GM12878 (cell line): ENCODE measurements at regions not wholly inside any gene's neighbourhood (a gene's known extent, or its start where the extent isn't known, plus 50 kb on each side); places are given as distances from the start of the nearest gene placed in this dataset.

Experiments
- ASH2L ChIP-seq: fragments of 300-600, 200-600 bp; sonication (generic); IDR thresholded peaks from 2 replicates; pipeline ENCODE4 v1.6.1; 2017; ENCODE audit warnings: low read depth, mild to moderate bottlenecking, borderline replicate concordance
- BACH1 ChIP-seq: fragments of 450-650 bp; IDR thresholded peaks from 2 replicates; pipeline ENCODE4 v1.6.1; 2017; ENCODE audit warnings: mild to moderate bottlenecking, borderline replicate concordance
- CBFB ChIP-seq: IDR thresholded peaks from 2 replicates; pipeline ENCODE4 v1.6.1; 2016; ENCODE audit warnings: antibody characterized with exemption, low read depth
- EZH2 ChIP-seq: IDR thresholded peaks from 2 replicates; pipeline ENCODE4 v1.6.1; 2012; ENCODE audit warnings: low read depth, mild to moderate bottlenecking, control low read depth, inconsistent platforms, low read length, borderline replicate concordance; ENCODE audit not compliant: control insufficient read depth
- MTA2 ChIP-seq: fragments of 450-650 bp; IDR thresholded peaks from 2 replicates; pipeline ENCODE4 v1.6.1; 2016; ENCODE audit warnings: low read depth, mild to moderate bottlenecking, moderate library complexity
- NR2F1 ChIP-seq: fragments of 450-650 bp; conservative IDR thresholded peaks from 2 replicates; pipeline ENCODE4 v1.6.1; 2017; ENCODE audit warnings: mild to moderate bottlenecking
- NRF1 ChIP-seq: conservative IDR thresholded peaks from 2 replicates; pipeline ENCODE4 v1.6.1; 2011; ENCODE audit warnings: mild to moderate bottlenecking, low read depth, low read length, improper control_type of control experiment
- POLR2AphosphoS5 ChIP-seq: IDR thresholded peaks from 2 replicates; pipeline ENCODE4 v1.6.1; 2011; ENCODE audit warnings: mild to moderate bottlenecking, low read length, inconsistent platforms
- REST ChIP-seq: IDR thresholded peaks from 2 replicates; pipeline ENCODE4 v1.6.1; 2012; ENCODE audit warnings: mild to moderate bottlenecking, low read depth, low read length
- STAT3 ChIP-seq: IDR thresholded peaks from 2 replicates; pipeline ENCODE4 v1.6.1; 2011; ENCODE audit warnings: low read depth, low read length, improper control_type of control experiment
- SUZ12 ChIP-seq: fragments of 200-600 bp; sonication (generic); IDR thresholded peaks from one replicate; pipeline ENCODE4 v1.6.1; 2018; ENCODE audit warnings: antibody characterized with exemption, mild to moderate bottlenecking; ENCODE audit not compliant: unreplicated experiment
- TBL1XR1 ChIP-seq: IDR thresholded peaks from 2 replicates; pipeline ENCODE4 v1.6.1; 2012; ENCODE audit warnings: low read depth, low read length, improper control_type of control experiment
- ZNF622 ChIP-seq: fragments of 450-650 bp; IDR thresholded peaks from 2 replicates; pipeline ENCODE4 v1.6.1; 2017; ENCODE audit warnings: mild to moderate bottlenecking, inconsistent platforms
- ZNF687 ChIP-seq: fragments of 450-650 bp; IDR thresholded peaks from 2 replicates; pipeline ENCODE4 v1.6.1; 2017; ENCODE audit warnings: mild to moderate bottlenecking, moderate library complexity

GRCh38 chr15:97383516-97383915 lies 577.0 kb upstream of the ARRDC4 start (continued):
- no peak for TF ChIP-seq EZH2
- TF ChIP-seq MTA2 = no peak
- no peak for TF ChIP-seq BACH1
- no peak for TF ChIP-seq NR2F1
- TF ChIP-seq SUZ12 = no peak
- TF ChIP-seq ASH2L = no peak
- no peak for TF ChIP-seq ZNF687
- no peak for TF ChIP-seq STAT3
- TF ChIP-seq CBFB = no peak
- no peak for TF ChIP-seq TBL1XR1
- TF ChIP-seq ZNF622 = no peak
- TF ChIP-seq NRF1 = no peak
- TF ChIP-seq REST = no peak
- TF ChIP-seq POLR2AphosphoS5 = no peak
